Thyroid gland (tissue), 4 donors: ENCODE measurements at regions not wholly inside any gene's neighbourhood (a gene's known extent, or its start where the extent isn't known, plus 50 kb on each side); places are given as distances from the start of the nearest gene placed in this dataset.
"Not testable (repeated sequence)": the region's sequence is repeated elsewhere in the genome, so short reads cannot be mapped to it uniquely, and the experiment has no call there.

Source experiments
- CTCF ChIP-seq, 6 experiments: fragments of 200-600 bp in 3 of 6; fragments of 450-650 bp in 3 of 6; sonication (generic) in 3 of 6; IDR thresholded peaks; one replicate each; pipeline ENCODE4 v1.5.1; 2016 to 2019; ENCODE audit warnings: antibody characterized with exemption in 6 of 6, mild to moderate bottlenecking in 2 of 6, inconsistent platforms in 1 of 6, moderate library complexity in 1 of 6
- POLR2A ChIP-seq, 2 donors: fragments of 450-650 bp; IDR thresholded peaks; one replicate each; pipeline ENCODE4 v1.6.1; 2017; ENCODE audit warnings: antibody characterized with exemption in 2 of 2, mild to moderate bottlenecking in 2 of 2, moderate library complexity in 1 of 2

GRCh38 chr15:21721115-21721514, 156.4 kb downstream of the POTEB start:
- TF ChIP-seq CTCF, POLR2A (IDR thresholded peaks at IDR 0.05): not testable (repeated sequence)
